D721Med (cell line): ENCODE measurements at regions not wholly inside any gene's neighbourhood (a gene's known extent, or its start where the extent isn't known, plus 50 kb on each side); places are given as distances from the start of the nearest gene placed in this dataset.

Source experiments
- DNase-seq: peaks from one replicate; pipeline ENCODE4 v3.0.0; 2011; ENCODE audit warnings: low spot score; ENCODE audit not compliant: insufficient read length
- FAIRE-seq: peaks from 2 replicates; lab custom pipeline; 2011; peaks lifted over from hg19 to GRCh38; lab: Jason Lieb, UNC
- CTCF ChIP-seq: IDR thresholded peaks from 2 replicates; pipeline ENCODE4 v1.5.1; 2012; ENCODE audit warnings: mild to moderate bottlenecking, control low read depth; ENCODE audit not compliant: insufficient read depth; ENCODE audit errors: missing control alignments

- TF ChIP-seq CTCF = no peak
- no peak for FAIRE-seq
- no peak for DNase-seq
Observed at GRCh38 chr5:171682801-171683200, 102.8 kb upstream of the SMIM23 start.

GRCh38 chr5:171684169-171684568 lies 101.4 kb upstream of the SMIM23 start:
- DNase-seq = no peak
- FAIRE-seq = no peak
- no peak for TF ChIP-seq CTCF

- FAIRE-seq (no peak), DNase-seq (no peak)
- no peak for TF ChIP-seq CTCF
Observed at GRCh38 chr5:171688696-171689495, 96.7 kb upstream of the SMIM23 start.

- no peak for TF ChIP-seq CTCF
- no peak for FAIRE-seq
- DNase-seq = no peak
Observed at GRCh38 chr5:171689853-171690417, 95.7 kb upstream of the SMIM23 start.

- FAIRE-seq = no peak
- DNase-seq = no peak
- no peak for TF ChIP-seq CTCF
Observed at GRCh38 chr5:171692107-171692506, 93.5 kb upstream of the SMIM23 start.

GRCh38 chr5:171692936-171693335 lies 92.7 kb upstream of the SMIM23 start:
- DNase-seq (no peak), FAIRE-seq (no peak)
- no peak for TF ChIP-seq CTCF

GRCh38 chr5:171693412-171693811 lies 92.2 kb upstream of the SMIM23 start:
- FAIRE-seq (no peak), DNase-seq (no peak)
- no peak for TF ChIP-seq CTCF
